Tibial nerve (tissue), 3 donors: ENCODE measurements at regions not wholly inside any gene's neighbourhood (a gene's known extent, or its start where the extent isn't known, plus 50 kb on each side); places are given as distances from the start of the nearest gene placed in this dataset.

Experiments
- POLR2A ChIP-seq, 2 donors: fragments of 450-650 bp; IDR thresholded peaks; one replicate each; pipeline ENCODE4 v1.6.1; 2017; ENCODE audit warnings: antibody characterized with exemption in 2 of 2, mild to moderate bottlenecking in 2 of 2, moderate library complexity in 2 of 2
- TF ChIP-seq, protein P1 (sequence below), 5 experiments: fragments of 200-600 bp in 3 of 5; fragments of 450-650 bp in 2 of 5; sonication (generic) in 3 of 5; IDR thresholded peaks; one replicate each; pipeline ENCODE4 v1.5.1; 2016 to 2019; ENCODE audit warnings: antibody characterized with exemption in 5 of 5, mild to moderate bottlenecking in 3 of 5, moderate library complexity in 2 of 5

DNA sequence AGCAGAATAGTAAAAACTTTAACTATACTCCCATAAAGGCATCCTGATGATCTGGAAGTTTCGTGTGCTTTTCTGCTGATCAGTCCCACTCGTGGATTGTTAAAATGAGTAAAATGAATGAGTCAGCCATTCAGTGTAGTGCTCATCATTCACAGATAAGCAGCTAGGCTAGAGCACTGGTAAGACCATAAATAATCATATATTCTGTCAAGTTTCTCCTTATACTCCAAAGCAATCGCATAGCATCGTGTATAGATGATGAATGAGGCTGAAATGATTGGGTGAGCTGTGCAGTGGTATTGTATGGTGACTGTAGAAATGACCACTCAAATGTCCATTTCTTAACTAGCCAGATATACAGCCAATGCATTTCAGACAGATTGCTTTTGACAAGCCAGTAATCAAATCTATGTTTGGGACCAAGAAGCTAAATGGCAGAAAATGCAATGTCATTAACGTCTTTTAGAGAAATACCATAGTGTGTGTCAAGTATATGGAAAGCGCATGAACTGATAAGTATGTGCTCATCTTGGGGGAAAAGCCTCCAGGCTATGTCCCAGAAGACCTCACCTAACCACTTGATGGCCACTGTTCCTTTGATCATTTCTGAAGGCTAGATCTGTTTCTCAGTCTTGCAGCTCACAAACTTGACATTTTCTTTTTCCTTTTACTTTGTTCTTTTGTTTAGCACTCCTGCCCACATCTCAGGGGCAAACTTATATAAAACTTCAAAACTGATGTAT is 227.2 kb upstream of the FAM3C start:
- TF ChIP-seq, protein P1, sequence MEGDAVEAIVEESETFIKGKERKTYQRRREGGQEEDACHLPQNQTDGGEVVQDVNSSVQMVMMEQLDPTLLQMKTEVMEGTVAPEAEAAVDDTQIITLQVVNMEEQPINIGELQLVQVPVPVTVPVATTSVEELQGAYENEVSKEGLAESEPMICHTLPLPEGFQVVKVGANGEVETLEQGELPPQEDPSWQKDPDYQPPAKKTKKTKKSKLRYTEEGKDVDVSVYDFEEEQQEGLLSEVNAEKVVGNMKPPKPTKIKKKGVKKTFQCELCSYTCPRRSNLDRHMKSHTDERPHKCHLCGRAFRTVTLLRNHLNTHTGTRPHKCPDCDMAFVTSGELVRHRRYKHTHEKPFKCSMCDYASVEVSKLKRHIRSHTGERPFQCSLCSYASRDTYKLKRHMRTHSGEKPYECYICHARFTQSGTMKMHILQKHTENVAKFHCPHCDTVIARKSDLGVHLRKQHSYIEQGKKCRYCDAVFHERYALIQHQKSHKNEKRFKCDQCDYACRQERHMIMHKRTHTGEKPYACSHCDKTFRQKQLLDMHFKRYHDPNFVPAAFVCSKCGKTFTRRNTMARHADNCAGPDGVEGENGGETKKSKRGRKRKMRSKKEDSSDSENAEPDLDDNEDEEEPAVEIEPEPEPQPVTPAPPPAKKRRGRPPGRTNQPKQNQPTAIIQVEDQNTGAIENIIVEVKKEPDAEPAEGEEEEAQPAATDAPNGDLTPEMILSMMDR (IDR thresholded peaks at IDR 0.05) = no peak
- no peak for TF ChIP-seq POLR2A (IDR thresholded peaks at IDR 0.05)
